NCI-H1417 (cell line): ENCODE measurements at regions not wholly inside any gene's neighbourhood (a gene's known extent, or its start where the extent isn't known, plus 50 kb on each side); places are given as distances from the start of the nearest gene placed in this dataset.

Source experiments
- DNase-seq, 3 experiments: peaks; one replicate each; lab custom pipeline; 2025; lab: John Stamatoyannopoulos, UW

GRCh38 chrX:99091459-99091858 lies 1318.6 kb downstream of the PCDH19 start:
- DNase-seq: no peak

DNA sequence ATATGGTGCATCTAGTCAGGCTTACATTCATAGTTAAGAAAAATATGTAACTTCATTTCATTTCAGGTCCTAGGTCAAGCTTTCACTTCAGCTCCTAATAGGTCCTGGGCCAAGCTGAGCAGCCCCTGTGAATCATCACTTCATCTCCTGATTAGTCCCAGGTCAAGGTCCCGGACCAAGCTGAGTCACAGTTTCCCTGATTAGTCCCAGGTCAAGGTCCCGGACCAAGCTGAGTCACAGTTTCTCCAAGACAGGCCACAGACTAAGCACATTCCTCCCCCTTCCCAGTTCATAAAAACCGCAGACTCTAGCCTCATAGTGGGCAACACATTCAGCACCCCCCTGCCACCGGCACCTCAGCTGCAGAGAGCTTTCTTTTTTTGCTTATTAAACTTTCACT lies 1331.8 kb downstream of the PCDH19 start:
- DNase-seq: no peak

DNA sequence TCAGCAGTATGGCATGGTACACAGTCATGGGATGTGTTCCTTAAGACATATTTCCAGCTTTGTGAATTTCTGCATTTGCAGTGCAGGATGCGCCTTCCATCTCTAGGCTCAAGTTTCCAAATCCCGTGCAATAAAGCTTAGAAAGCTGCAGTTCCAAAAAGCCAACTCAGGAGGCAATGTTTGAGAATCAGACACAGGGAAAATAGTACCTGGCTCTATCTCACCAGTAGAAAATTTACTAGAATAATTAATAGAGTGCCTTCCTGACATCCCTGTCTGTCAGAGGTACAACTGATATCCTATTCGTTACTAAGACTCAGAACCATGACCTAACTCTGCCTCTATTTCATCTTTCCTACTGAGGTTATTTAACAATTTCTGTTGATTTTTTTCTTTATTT lies 1333.0 kb downstream of the PCDH19 start:
- no peak for DNase-seq

- DNase-seq: no peak
Measured at GRCh38 chrX:99073551-99073950, 1336.5 kb downstream of the PCDH19 start.

- DNase-seq: no peak
Measured at GRCh38 chrX:99051639-99052038, 1358.4 kb downstream of the PCDH19 start.

DNA sequence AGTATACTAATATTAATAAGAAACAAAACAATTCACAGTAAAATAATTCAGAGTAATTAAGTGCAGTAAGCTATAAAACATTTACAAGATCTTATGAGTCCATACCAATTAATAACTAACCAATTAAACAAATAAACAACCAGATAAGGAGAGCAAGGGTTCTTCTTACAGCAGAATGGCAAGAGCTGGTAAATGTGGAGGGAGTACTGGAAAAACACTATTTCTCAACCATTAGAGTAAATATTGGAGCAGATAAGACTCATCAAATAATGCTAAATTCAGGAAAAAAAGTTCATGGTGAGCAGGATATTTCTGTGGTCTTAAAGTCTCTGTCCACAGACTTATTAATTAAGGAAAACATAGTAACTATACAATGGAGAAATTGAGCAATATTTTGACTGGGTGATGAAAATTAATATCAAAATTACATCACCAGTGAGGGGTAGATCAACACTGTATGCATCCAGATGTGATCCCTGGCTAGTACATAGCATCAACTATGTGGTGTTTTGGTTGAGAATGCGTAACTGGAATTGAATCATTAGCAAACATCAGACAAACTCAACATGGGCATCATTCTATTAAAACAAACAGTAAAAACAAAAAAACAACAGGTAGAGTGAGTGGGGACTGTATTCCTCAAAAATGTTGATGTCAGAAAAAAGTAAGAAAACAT lies 1376.7 kb downstream of the PCDH19 start:
- DNase-seq: no peak

- DNase-seq: no peak
Measured at GRCh38 chrX:99010957-99011356, 1399.1 kb downstream of the PCDH19 start.

DNA sequence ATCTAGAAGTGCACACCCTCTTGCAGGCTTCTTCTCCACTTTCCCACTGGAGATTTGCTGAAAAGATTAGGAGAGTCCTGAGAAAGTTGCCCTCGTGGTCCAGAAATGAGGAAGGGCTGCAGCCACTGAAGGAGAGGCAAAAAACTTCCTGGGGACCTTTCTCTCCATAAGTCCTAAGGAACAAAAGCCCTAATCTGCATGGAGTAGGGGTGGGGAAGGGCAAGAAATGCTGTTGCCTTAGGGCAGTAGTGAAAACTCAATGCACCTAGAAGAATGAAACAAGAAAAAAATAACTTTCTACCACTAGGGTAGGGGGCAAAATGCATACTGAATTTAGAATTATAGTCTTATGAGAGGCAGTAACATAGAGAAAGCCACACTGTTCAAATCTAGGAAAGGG lies 1408.8 kb downstream of the PCDH19 start:
- DNase-seq: no peak

GRCh38 chrX:98962996-98963395 lies 1447.1 kb downstream of the PCDH19 start:
- DNase-seq: no peak

- DNase-seq: no peak
Measured at GRCh38 chrX:98956014-98956413, 1454.1 kb downstream of the PCDH19 start.

- no peak for DNase-seq
Measured at GRCh38 chrX:98939456-98939855, 1470.6 kb downstream of the PCDH19 start.

GRCh38 chrX:98931216-98931615 lies 1478.9 kb downstream of the PCDH19 start:
- no peak for DNase-seq

GRCh38 chrX:98924511-98924910 lies 1485.6 kb downstream of the PCDH19 start:
- no peak for DNase-seq

DNA sequence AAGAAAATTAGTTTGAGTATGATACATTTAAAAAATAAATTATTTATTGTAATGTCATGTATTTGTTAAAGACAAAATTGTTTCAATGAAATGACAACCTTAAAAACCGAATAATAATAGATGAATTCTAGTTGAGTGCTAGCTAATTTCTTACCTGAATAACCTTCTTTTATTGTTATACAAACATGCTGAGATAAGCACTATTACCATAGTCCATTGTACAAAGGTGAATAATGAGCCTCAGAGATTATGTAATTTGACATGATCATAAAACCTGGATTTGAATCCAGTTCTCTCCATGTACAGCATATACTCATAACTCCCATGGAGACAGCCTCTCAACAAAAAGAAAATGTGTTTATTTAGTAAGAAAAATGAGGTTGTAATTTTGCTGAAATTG lies 1512.9 kb downstream of the PCDH19 start:
- no peak for DNase-seq

- peak in 2 of 3 experiments; percentile 30 to 66 for DNase-seq
Measured at GRCh38 chrX:98850639-98851038, 1559.4 kb downstream of the PCDH19 start.
